Astrocyte (in vitro differentiated cells and primary cell): ENCODE measurements at regions not wholly inside any gene's neighbourhood (a gene's known extent, or its start where the extent isn't known, plus 50 kb on each side); places are given as distances from the start of the nearest gene placed in this dataset.

ENCODE experiments used
- EZH2 ChIP-seq: IDR thresholded peaks from 2 replicates; pipeline ENCODE4 v1.6.1; 2012; ENCODE audit warnings: mild to moderate bottlenecking, low read length, inconsistent platforms; ENCODE audit not compliant: insufficient read depth
- TF ChIP-seq, protein P1 (sequence below): IDR thresholded peaks from 2 replicates; pipeline ENCODE4 v1.5.1; 2011; ENCODE audit warnings: low read depth, mild to moderate bottlenecking, inconsistent platforms, low read length, moderate library complexity; ENCODE audit not compliant: insufficient read depth

DNA sequence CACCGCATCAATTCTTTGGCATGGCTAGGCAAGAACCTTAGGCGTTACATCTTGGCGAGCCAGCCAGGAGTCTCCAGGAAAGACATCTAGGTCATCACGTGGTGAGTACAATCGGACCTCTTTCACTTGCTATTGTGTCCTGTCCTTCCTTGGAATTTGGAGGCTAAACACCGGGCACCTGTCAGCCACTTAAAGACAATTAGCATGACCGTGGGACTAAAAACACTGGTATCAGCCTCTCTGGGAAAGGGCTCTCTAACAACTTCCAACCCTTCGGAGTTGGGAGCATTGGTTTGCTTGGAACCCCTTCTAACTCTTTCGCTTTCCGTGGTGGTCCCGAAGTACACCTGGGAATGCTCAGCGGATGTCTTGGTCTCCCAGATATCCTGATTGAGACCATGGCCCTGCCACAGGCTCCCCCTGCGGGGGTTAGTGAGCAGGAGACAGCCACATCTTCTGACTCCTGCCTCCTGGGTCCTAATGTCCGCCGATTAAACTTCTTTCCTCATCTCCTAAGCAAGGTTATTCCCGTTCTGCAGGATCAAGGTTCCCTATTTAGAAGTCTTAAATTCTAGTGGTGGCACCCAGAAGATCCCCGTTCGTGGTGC, 971.7 kb downstream of the FSCB start:
- TF ChIP-seq, protein P1, sequence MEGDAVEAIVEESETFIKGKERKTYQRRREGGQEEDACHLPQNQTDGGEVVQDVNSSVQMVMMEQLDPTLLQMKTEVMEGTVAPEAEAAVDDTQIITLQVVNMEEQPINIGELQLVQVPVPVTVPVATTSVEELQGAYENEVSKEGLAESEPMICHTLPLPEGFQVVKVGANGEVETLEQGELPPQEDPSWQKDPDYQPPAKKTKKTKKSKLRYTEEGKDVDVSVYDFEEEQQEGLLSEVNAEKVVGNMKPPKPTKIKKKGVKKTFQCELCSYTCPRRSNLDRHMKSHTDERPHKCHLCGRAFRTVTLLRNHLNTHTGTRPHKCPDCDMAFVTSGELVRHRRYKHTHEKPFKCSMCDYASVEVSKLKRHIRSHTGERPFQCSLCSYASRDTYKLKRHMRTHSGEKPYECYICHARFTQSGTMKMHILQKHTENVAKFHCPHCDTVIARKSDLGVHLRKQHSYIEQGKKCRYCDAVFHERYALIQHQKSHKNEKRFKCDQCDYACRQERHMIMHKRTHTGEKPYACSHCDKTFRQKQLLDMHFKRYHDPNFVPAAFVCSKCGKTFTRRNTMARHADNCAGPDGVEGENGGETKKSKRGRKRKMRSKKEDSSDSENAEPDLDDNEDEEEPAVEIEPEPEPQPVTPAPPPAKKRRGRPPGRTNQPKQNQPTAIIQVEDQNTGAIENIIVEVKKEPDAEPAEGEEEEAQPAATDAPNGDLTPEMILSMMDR = no peak
- TF ChIP-seq EZH2 = no peak
